ENCODE measurements at regions not wholly inside any gene's neighbourhood (a gene's known extent, or its start where the extent isn't known, plus 50 kb on each side); places are given as distances from the start of the nearest gene placed in this dataset.

DNA sequence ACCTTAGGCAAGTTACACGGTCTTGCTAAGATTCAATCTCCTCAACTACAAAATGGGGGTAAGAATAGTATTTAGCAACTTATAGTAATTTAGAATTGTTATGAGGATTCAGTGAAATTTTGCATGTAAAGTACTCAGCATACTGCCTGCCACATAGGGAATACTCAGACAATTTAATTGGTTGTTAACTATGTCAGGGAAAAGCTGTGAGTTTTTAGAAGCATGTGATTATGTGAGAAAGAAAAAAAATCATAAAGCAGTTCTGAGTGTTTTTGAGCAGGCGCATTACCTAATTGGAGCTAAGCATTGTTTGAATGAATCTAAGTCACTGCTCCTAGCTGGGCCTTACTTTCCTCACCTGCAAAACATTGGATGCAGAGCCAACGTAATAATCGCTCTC is 287.3 kb upstream of the MTNR1B start:
- ChIA-PET CTCF (no interaction called here), POLR2A (ENCODE audit: unreplicated experiment) (no interaction called here)
- DNase-seq, result no peak
- Histone ChIP-seq H3K9me3 (ENCODE audit: low read length) (peaks cover 23% of the 10 kb centered on the region), H2AFZ (ENCODE audit: low read length) (no peak overlapping the region), H3F3A (ENCODE audit: low read length, unreplicated experiment) (no peaks in the 10 kb centered on the region), H3K9ac (ENCODE audit: low read length) (no peak overlapping the region), H3K36me3 (ENCODE audit: low read depth, low read length) (no peaks in the 10 kb centered on the region), H3K4me3 (ENCODE audit: low read length) (no peak overlapping the region), H3K9me2 (replicated peaks; ENCODE audit: low read length) (no peaks in the 10 kb centered on the region), H3K27ac (ENCODE audit: low read length) (no peak overlapping the region), H3K79me2 (ENCODE audit: low read length) (no peaks in the 10 kb centered on the region), H3K4me2 (ENCODE audit: low read length) (no peak overlapping the region), H3K4me1 (ENCODE audit: insufficient read depth, low read length) (no peaks in the 10 kb centered on the region), H3K27me3 (ENCODE audit: low read length) (no peaks in the 10 kb centered on the region), H4K20me1 (ENCODE audit: low read length) (no peaks in the 10 kb centered on the region)
- intact Hi-C loops (cut with micrococcal nuclease), result no loop called here
- no peak for ATAC-seq
- no TSS peak for BruUV-seq (replicated peaks)
- TF ChIP-seq EZH2 (IDR thresholded peaks at IDR 0.05; ENCODE audit: low read length, unreplicated experiment) (no peak), EZH2phosphoT487 (IDR thresholded peaks at IDR 0.05; ENCODE audit: borderline replicate concordance, low read length) (no peak)
- TF ChIP-seq, protein P1, sequence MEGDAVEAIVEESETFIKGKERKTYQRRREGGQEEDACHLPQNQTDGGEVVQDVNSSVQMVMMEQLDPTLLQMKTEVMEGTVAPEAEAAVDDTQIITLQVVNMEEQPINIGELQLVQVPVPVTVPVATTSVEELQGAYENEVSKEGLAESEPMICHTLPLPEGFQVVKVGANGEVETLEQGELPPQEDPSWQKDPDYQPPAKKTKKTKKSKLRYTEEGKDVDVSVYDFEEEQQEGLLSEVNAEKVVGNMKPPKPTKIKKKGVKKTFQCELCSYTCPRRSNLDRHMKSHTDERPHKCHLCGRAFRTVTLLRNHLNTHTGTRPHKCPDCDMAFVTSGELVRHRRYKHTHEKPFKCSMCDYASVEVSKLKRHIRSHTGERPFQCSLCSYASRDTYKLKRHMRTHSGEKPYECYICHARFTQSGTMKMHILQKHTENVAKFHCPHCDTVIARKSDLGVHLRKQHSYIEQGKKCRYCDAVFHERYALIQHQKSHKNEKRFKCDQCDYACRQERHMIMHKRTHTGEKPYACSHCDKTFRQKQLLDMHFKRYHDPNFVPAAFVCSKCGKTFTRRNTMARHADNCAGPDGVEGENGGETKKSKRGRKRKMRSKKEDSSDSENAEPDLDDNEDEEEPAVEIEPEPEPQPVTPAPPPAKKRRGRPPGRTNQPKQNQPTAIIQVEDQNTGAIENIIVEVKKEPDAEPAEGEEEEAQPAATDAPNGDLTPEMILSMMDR (conservative IDR thresholded peaks at IDR 0.05; ENCODE audit: low read depth, low read length), result no peak

DNA sequence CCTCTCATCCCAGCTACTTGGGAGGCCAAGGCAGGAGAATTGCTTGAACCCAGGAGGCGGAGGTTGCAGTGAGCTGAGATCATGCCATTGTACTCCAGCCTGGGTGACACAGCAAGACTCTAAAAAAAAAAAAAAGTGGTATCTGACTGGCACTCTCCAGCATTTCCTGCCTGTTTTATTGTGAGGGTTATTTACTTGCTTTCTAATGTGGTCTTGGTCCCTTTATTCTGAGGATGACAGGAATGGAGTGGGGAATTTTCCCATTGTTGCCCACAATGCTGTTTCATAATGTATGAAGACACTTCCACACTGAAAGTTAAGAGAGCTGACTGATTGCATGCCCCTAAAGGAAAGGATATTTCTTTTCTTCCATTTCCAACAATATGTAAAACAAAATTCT is 286.5 kb upstream of the MTNR1B start:
- no peaks in the 10 kb centered on the region for H3K4me1 ChIP-seq (ENCODE audit: insufficient read depth, low read length)
- intact Hi-C loops (cut with micrococcal nuclease), result no loop called here

DNA sequence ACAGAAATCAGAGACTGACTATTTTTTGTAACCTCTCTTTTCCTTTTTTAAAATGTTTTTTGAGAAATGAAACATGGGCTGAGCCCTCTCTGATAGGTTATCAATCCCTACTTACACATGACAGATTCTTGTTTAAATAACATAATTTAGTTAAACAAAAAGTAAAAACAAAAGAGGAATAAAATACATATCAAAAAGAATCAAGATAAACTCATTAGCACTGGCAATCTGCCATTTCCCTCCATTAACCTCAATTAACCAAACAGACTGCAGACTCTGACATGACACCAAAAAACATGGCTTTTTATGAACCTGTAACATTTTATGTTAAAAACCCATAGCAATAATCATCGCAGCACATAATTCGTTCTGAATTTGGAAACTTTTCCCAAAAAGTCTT is 284.4 kb upstream of the MTNR1B start:
- CTCF ChIA-PET, result no interaction called here

More for the DNA sequence above, 286.5 kb upstream of the MTNR1B start:
- Histone ChIP-seq H3K9me3 (ENCODE audit: low read length) (peaks cover 16% of the 10 kb centered on the region), H3K79me2 (ENCODE audit: low read length) (no peaks in the 10 kb centered on the region), H3K4me3 (ENCODE audit: low read length) (no peak overlapping the region), H3K4me2 (ENCODE audit: low read length) (no peak overlapping the region), H3K9ac (ENCODE audit: low read length) (no peak overlapping the region), H4K20me1 (ENCODE audit: low read length) (no peaks in the 10 kb centered on the region), H3K27me3 (ENCODE audit: low read length) (no peaks in the 10 kb centered on the region), H3K9me2 (replicated peaks; ENCODE audit: low read length) (no peaks in the 10 kb centered on the region; the same call in 1 of the 2 replicates), H3K27ac (ENCODE audit: low read length) (no peak overlapping the region), H3F3A (ENCODE audit: low read length, unreplicated experiment) (no peaks in the 10 kb centered on the region), H3K36me3 (ENCODE audit: low read depth, low read length) (no peaks in the 10 kb centered on the region), H2AFZ (ENCODE audit: low read length) (no peak overlapping the region)
- no peak for ATAC-seq
- DNase-seq, result no peak
- TF ChIP-seq EZH2phosphoT487 (IDR thresholded peaks at IDR 0.05; ENCODE audit: borderline replicate concordance, low read length), result no peak
- TF ChIP-seq, protein P1 (conservative IDR thresholded peaks at IDR 0.05; ENCODE audit: low read depth, low read length), result no peak
- TF ChIP-seq EZH2 (IDR thresholded peaks at IDR 0.05; ENCODE audit: low read length, unreplicated experiment), result no peak
- ChIA-PET CTCF (no interaction called here), POLR2A (ENCODE audit: unreplicated experiment) (no interaction called here)
- no TSS peak for BruUV-seq (replicated peaks)

More for the DNA sequence above, 284.4 kb upstream of the MTNR1B start:
- Histone ChIP-seq H2AFZ (ENCODE audit: low read length) (no peak overlapping the region), H3K27ac (ENCODE audit: low read length) (no peak overlapping the region), H3F3A (ENCODE audit: low read length, unreplicated experiment) (no peaks in the 10 kb centered on the region), H3K36me3 (ENCODE audit: low read depth, low read length) (no peaks in the 10 kb centered on the region), H3K79me2 (ENCODE audit: low read length) (no peaks in the 10 kb centered on the region), H3K9me3 (ENCODE audit: low read length) (peaks cover 10% of the 10 kb centered on the region; the same call in 1 of the 2 replicates), H3K4me2 (ENCODE audit: low read length) (no peak overlapping the region), H3K9me2 (replicated peaks; ENCODE audit: low read length) (no peaks in the 10 kb centered on the region; the same call in 1 of the 2 replicates), H3K4me3 (ENCODE audit: low read length) (no peak overlapping the region), H3K27me3 (ENCODE audit: low read length) (no peaks in the 10 kb centered on the region), H3K9ac (ENCODE audit: low read length) (no peak overlapping the region), H4K20me1 (ENCODE audit: low read length) (no peaks in the 10 kb centered on the region), H3K4me1 (ENCODE audit: insufficient read depth, low read length) (no peaks in the 10 kb centered on the region)
- TF ChIP-seq, protein P1 (conservative IDR thresholded peaks at IDR 0.05; ENCODE audit: low read depth, low read length), result no peak
- no peak for TF ChIP-seq EZH2phosphoT487 (IDR thresholded peaks at IDR 0.05; ENCODE audit: borderline replicate concordance, low read length)
- TF ChIP-seq EZH2 (IDR thresholded peaks at IDR 0.05; ENCODE audit: low read length, unreplicated experiment), result no peak
- POLR2A ChIA-PET (ENCODE audit: unreplicated experiment), result no interaction called here
- intact Hi-C loops (cut with micrococcal nuclease), result no loop called here
- DNase-seq (no peak), ATAC-seq (no peak)
- BruUV-seq (replicated peaks), result no TSS peak
